B cell (primary cell): ENCODE measurements at regions not wholly inside any gene's neighbourhood (a gene's known extent, or its start where the extent isn't known, plus 50 kb on each side); places are given as distances from the start of the nearest gene placed in this dataset.

Experiments used
- ATAC-seq: fragments of 200-7000 bp; cut with Tn5 transposase; one replicate; pipeline ENCODE4 v1.10.0; 2021; ENCODE audit warnings: low read depth, mild to moderate bottlenecking, moderate number of reproducible peaks, moderate library complexity
- CTCF ChIA-PET: fragments of 350-600 bp; sonication (Branson Sonifier 250); formaldehyde crosslinking; loops from one replicate; lab custom pipeline; 2021; ENCODE audit warnings: antibody characterized with exemption, inconsistent platforms; lab: Charles Lee
- POLR2A ChIA-PET: fragments of 350-600 bp; sonication (Branson Sonifier 250); formaldehyde crosslinking; loops from one replicate; lab custom pipeline; 2021; ENCODE audit warnings: antibody characterized with exemption; lab: Charles Lee
- DNase-seq: peaks from one replicate; pipeline ENCODE4 v3.0.0; 2013
- H2AFZ ChIP-seq: 2 replicates; pipeline ENCODE4 v1.6.1; 2012; ENCODE audit warnings: mild to moderate bottlenecking, low read depth, low read length; ENCODE audit not compliant: insufficient read depth, poor library complexity, severe bottlenecking
- H3K27ac ChIP-seq, 2 donors: 1 replicate in 1 of 2; 2 replicates in 1 of 2; pipeline ENCODE4 v1.5.1; 2012 to 2013; ENCODE audit warnings: low read length in 2 of 2, mild to moderate bottlenecking in 2 of 2, moderate library complexity in 1 of 2
- H3K27me3 ChIP-seq, 4 experiments: fragments of 200-600 bp in 1 of 4; sonication (generic) in 1 of 4; replicated peaks in 1 of 4; 1 replicate in 2 of 4; 2 replicates in 2 of 4; pipeline versions ENCODE4 v1.6.1 to v1.7.0; 2013 to 2016; ENCODE audit warnings: low read length in 3 of 4, mild to moderate bottlenecking in 2 of 4, mixed read lengths in 1 of 4, moderate library complexity in 1 of 4; ENCODE audit not compliant: insufficient read depth in 4 of 4, control insufficient read depth in 3 of 4; ENCODE audit errors: control extremely low read depth in 1 of 4
- H3K36me3 ChIP-seq, 2 experiments: replicated peaks in 1 of 2; 1 replicate in 1 of 2; 2 replicates in 1 of 2; pipeline versions ENCODE4 v1.6.1 to v1.7.1; 2013; ENCODE audit warnings: low read length in 1 of 2; ENCODE audit not compliant: insufficient read depth in 2 of 2, control insufficient read depth in 1 of 2; ENCODE audit errors: control extremely low read depth in 1 of 2, extremely low read depth in 1 of 2
- H3K4me1 ChIP-seq, 2 donors: fragments of 200-600 bp in 1 of 2; sonication (generic) in 1 of 2; 1 replicate in 1 of 2; 2 replicates in 1 of 2; pipeline versions ENCODE4 v1.5.1 to v1.6.1; 2013 to 2017; ENCODE audit warnings: low read length in 2 of 2; ENCODE audit not compliant: control insufficient read depth in 2 of 2, insufficient read depth in 2 of 2
- H3K4me2 ChIP-seq: replicated peaks from 2 replicates; pipeline ENCODE3; 2012; ENCODE audit warnings: mild to moderate bottlenecking, low read depth, low read length; ENCODE audit not compliant: poor library complexity, severe bottlenecking
- H3K4me3 ChIP-seq, 5 experiments: fragments of 200-600 bp in 1 of 5; sonication (generic) in 1 of 5; 1 replicate in 3 of 5; 2 replicates in 2 of 5; pipeline versions ENCODE4 v1.5.1 to v1.7.0; 2011 to 2016; ENCODE audit warnings: low read length in 4 of 5, mild to moderate bottlenecking in 4 of 5, low read depth in 2 of 5, control low read depth in 1 of 5, moderate library complexity in 1 of 5; ENCODE audit not compliant: insufficient read depth in 1 of 5; ENCODE audit errors: control extremely low read depth in 1 of 5, extremely low read depth in 1 of 5
- H3K79me2 ChIP-seq: fragments of 200-600 bp; sonication (generic); one replicate; pipeline ENCODE4 v1.6.0; 2016; ENCODE audit warnings: low read length; ENCODE audit not compliant: control insufficient read depth, insufficient read depth
- H3K9ac ChIP-seq: fragments of 200-600 bp; sonication (generic); 2 replicates; pipeline ENCODE4 v1.6.1; 2017; ENCODE audit warnings: mild to moderate bottlenecking, low read length, moderate library complexity
- H3K9me3 ChIP-seq, 3 donors: one replicate each; pipeline versions ENCODE4 v1.6.1 to v1.7.1; 2013; ENCODE audit warnings: low read length in 2 of 3; ENCODE audit not compliant: control insufficient read depth in 2 of 3, insufficient read depth in 1 of 3; ENCODE audit errors: control extremely low read depth in 1 of 3
- H4K20me1 ChIP-seq: 2 replicates; pipeline ENCODE4 v1.6.0; 2012; ENCODE audit warnings: mild to moderate bottlenecking, low read length; ENCODE audit not compliant: insufficient read depth, control insufficient read depth, poor library complexity, severe bottlenecking
- H3K27ac Mint-ChIP-seq: one replicate; pipeline ENCODE4 v1.8.0; 2021; ENCODE audit warnings: mixed read lengths
- H3K27me3 Mint-ChIP-seq: one replicate; pipeline ENCODE4 v1.8.0; 2021; ENCODE audit warnings: mixed read lengths
- H3K4me1 Mint-ChIP-seq: one replicate; pipeline ENCODE4 v1.8.0; 2021; ENCODE audit warnings: mixed read lengths
- H3K4me3 Mint-ChIP-seq: one replicate; pipeline ENCODE4 v1.8.0; 2021; ENCODE audit warnings: mixed read lengths
- H3K9me3 Mint-ChIP-seq: one replicate; pipeline ENCODE4 v1.8.0; 2022; ENCODE audit warnings: mixed read lengths; ENCODE audit not compliant: insufficient read depth
- EZH2 ChIP-seq: IDR thresholded peaks from 2 replicates; pipeline ENCODE4 v1.6.1; 2012; ENCODE audit warnings: borderline replicate concordance, low read depth, mild to moderate bottlenecking, moderate library complexity, low read length; ENCODE audit not compliant: insufficient read depth, poor library complexity, severe bottlenecking
- whole genome bisulfite sequencing: methylation state at CpG from one replicate; pipeline ENCODE4 v1.1.5; 2013; ENCODE audit warnings: missing lambda C conversion rate; ENCODE audit not compliant: insufficient coverage; 5-methylcytosine and 5-hydroxymethylcytosine counted together
- intact Hi-C: fragments of 100-400 bp; cut with micrococcal nuclease; formaldehyde crosslinking; loops from one replicate; pipeline ENCODE4 v1.10.0; 2022
- TF ChIP-seq, protein P1 (sequence below): fragments of 200-600 bp; IDR thresholded peaks from one replicate; pipeline ENCODE4 v1.8.0; 2022; ENCODE audit warnings: antibody characterized with exemption, mild to moderate bottlenecking

- Mint-ChIP-seq H3K27me3 (no peaks in the 10 kb centered on the region), H3K4me1 (no peaks in the 10 kb centered on the region), H3K9me3 (peaks cover 9% of the 10 kb centered on the region), H3K4me3 (no peak overlapping the region), H3K27ac (no peak overlapping the region)
- intact Hi-C loops: no loop called here
- no peak for TF ChIP-seq EZH2
- TF ChIP-seq, protein P1, sequence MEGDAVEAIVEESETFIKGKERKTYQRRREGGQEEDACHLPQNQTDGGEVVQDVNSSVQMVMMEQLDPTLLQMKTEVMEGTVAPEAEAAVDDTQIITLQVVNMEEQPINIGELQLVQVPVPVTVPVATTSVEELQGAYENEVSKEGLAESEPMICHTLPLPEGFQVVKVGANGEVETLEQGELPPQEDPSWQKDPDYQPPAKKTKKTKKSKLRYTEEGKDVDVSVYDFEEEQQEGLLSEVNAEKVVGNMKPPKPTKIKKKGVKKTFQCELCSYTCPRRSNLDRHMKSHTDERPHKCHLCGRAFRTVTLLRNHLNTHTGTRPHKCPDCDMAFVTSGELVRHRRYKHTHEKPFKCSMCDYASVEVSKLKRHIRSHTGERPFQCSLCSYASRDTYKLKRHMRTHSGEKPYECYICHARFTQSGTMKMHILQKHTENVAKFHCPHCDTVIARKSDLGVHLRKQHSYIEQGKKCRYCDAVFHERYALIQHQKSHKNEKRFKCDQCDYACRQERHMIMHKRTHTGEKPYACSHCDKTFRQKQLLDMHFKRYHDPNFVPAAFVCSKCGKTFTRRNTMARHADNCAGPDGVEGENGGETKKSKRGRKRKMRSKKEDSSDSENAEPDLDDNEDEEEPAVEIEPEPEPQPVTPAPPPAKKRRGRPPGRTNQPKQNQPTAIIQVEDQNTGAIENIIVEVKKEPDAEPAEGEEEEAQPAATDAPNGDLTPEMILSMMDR: no peak
- no peaks in the 10 kb centered on the region for H4K20me1 ChIP-seq
- ATAC-seq: no peak
- DNase-seq: peak; percentile 1
- H3K4me2 ChIP-seq: no peak overlapping the region
- H3K36me3 ChIP-seq: no peaks in the 10 kb centered on the region
- no peak overlapping the region for H3K27ac ChIP-seq
- no peaks in the 10 kb centered on the region for H3K79me2 ChIP-seq
- no CpG with 5 or more reads among the region's 1 CpG for WGBS
- H3K27me3 ChIP-seq: no peaks in the 10 kb centered on the region
- no peaks in the 10 kb centered on the region for H3K4me1 ChIP-seq
- no peak overlapping the region for H3K4me3 ChIP-seq
- POLR2A ChIA-PET: no interaction called here
- CTCF ChIA-PET: no interaction called here
- H3K9ac ChIP-seq: no peak overlapping the region
- no peak overlapping the region for H2AFZ ChIP-seq
- peaks cover 0 to 4% (median 0%) of the 10 kb centered on the region in 3 donors for H3K9me3 ChIP-seq
Observed at GRCh38 chr15:97248376-97248775, 712.1 kb upstream of the ARRDC4 start.

GRCh38 chr15:97259943-97260342 lies 700.6 kb upstream of the ARRDC4 start:
- 100% methylated on average over 1 of the region's 3 CpGs for WGBS
- Mint-ChIP-seq H3K9me3 (no peaks in the 10 kb centered on the region), H3K4me3 (no peak overlapping the region), H3K4me1 (no peaks in the 10 kb centered on the region), H3K27me3 (no peaks in the 10 kb centered on the region), H3K27ac (no peak overlapping the region)
- Histone ChIP-seq H3K9me3 (no peaks in the 10 kb centered on the region), H3K27me3 (no peaks in the 10 kb centered on the region), H3K4me3 (no peak overlapping the region), H3K4me1 (no peaks in the 10 kb centered on the region), H2AFZ (no peak overlapping the region), H4K20me1 (no peaks in the 10 kb centered on the region), H3K9ac (no peak overlapping the region), H3K27ac (no peak overlapping the region), H3K79me2 (no peaks in the 10 kb centered on the region), H3K36me3 (no peaks in the 10 kb centered on the region), H3K4me2 (no peak overlapping the region)
- ChIA-PET POLR2A (no interaction called here), CTCF (no interaction called here)
- no peak for ATAC-seq
- DNase-seq: no peak
- intact Hi-C loops: loop anchor here (10.0 kb wide), 1 partner anchor 45 kb away; no protein-coding TSS in a partner anchor
- TF ChIP-seq, protein P1: no peak
- TF ChIP-seq EZH2: no peak
